Pulmonary artery endothelial cell (primary cell): ENCODE measurements at regions not wholly inside any gene's neighbourhood (a gene's known extent, or its start where the extent isn't known, plus 50 kb on each side); places are given as distances from the start of the nearest gene placed in this dataset.
"Not testable (repeated sequence)": the region's sequence is repeated elsewhere in the genome, so short reads cannot be mapped to it uniquely, and the experiment has no call there.

Experiments used
- DNase-seq: peaks from one replicate; pipeline ENCODE4 v3.0.0-alpha.2; 2011; ENCODE audit warnings: low read depth, low spot score

DNA sequence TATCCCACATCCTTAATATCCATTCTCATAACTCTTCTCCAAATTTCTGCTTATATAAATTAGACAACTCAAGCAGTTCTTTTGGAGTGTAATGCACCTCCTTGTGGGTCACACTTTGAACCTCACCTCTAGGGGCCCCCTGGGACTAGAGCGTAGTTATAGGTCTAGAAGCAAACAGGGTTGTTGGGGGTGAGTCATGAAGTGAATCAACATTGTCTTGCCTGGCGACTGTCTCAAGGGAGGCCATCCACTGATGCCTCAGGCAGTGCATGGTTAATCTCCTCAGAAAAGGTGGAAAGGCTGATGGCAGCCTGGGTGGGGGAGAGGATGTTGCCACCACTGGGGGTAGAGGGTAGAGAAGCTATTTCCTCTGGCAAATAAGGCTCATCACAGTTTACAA, 129.1 kb downstream of the TNFRSF21 start:
- DNase-seq: no peak

DNA sequence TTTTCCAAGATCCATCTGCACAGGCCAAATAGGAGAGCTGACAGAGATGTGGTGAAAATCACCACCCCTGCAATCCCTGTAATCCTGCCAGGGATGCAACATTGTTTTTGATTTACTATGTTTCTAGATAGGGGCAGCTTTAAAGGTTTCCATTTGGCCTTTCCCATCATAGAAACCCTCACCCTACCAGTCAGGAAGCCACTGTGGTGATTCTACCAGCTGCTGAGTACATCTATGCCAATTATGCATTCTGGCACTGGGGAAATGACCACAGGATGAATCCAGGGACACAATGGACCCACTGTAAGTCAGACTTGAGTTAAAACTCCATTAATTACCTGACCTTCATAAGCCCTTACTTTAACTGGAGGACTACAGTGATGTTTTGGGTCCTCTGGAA, 130.4 kb downstream of the TNFRSF21 start:
- DNase-seq: no peak

DNA sequence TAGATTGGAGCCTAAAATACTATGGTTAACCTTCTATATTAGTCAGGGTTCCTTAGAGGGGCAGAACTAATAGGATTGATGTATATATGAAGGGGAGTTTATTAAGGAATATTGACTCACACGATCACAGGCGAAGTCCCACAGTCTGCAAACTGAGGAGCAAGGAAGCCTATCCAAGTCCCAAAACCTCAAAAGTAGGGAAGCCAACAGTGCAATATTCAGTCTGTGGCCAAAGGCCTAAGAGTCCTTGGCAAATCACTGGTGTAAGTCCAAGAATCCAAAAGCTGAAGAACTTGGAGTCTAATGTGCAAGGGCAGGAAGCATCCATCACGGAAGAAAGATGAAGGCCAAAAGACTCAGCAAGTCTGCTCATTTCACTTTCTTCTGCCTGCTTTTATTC, 133.5 kb upstream of the ADGRF1 start:
- DNase-seq: no peak

DNA sequence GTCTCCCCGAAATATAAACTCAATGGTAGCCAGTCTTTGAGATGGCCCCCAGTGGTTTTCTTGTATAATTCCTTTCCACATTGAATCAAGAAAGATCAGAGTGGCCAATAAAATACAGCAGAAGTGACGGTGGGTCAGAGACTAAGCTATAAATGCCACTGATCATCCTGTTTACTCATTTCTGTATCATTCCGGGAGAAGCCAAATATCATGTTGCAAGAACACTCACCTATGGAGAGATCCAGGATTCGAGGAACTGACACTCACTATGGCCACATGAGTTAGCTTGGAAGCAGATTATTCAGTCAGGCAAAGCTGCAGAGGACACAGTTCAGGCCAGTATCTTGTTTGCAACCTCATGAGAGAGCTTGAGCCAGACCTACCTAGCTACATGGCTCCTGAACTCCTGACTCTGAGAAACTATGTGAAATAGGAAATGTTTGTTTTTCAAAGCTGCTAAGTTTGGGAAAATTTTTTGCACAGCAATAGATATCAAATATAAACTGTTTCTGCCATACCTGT, 132.4 kb upstream of the ADGRF1 start:
- no peak for DNase-seq

DNA sequence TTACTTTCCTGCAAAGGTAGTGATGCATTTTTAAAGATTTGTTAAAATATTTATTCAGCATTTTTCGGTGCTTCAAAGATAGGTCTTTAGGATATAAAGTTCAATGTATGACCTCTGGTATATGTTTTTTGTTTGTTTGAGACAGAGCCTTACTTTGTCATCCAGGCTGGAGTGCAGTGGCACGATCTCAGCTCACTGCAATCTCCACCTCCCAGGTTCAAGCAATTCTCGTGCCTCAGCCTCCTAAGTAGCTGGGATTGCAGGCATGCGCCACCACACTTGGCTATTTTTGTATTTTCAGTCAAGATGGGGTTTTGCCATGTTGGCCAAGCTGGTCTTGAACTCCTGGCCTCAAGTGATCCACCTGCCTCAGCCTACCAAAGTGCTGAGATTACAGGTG, 131.9 kb upstream of the ADGRF1 start:
- not testable (repeated sequence) for DNase-seq

DNA sequence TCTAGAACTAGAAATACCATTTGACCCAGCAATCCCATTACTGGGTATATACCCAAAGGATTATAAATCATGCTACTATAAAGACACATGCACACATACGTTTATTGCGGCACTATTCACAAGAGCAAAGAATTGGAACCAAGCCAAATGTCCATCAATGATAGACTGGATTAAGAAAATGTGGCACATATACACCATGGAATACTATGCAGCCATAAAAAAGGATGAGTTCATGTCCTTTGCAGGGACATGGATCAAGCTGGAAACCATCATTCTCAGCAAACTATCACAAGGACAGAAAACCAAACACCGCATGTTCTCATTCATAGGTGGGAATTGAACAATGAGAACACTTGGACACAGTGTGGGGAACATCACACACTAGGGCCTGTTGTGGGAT, 131.0 kb upstream of the ADGRF1 start:
- not testable (repeated sequence) for DNase-seq

DNA sequence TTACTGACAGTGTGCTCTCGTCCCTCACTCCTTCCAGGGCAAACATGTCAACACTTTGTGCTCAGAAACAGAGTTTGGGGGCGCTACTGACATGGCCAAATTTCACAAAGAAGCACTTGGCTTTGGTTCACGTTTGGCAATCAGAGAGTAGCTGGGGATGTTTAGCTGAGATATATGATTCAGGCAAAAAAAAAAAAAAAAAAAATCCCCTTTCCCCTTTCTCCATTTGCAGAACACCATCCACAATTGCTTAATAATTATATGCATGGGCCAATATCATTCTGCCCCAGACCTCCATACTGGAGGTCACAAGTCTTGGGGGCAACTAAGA, 128.4 kb upstream of the ADGRF1 start:
- DNase-seq: no peak

DNA sequence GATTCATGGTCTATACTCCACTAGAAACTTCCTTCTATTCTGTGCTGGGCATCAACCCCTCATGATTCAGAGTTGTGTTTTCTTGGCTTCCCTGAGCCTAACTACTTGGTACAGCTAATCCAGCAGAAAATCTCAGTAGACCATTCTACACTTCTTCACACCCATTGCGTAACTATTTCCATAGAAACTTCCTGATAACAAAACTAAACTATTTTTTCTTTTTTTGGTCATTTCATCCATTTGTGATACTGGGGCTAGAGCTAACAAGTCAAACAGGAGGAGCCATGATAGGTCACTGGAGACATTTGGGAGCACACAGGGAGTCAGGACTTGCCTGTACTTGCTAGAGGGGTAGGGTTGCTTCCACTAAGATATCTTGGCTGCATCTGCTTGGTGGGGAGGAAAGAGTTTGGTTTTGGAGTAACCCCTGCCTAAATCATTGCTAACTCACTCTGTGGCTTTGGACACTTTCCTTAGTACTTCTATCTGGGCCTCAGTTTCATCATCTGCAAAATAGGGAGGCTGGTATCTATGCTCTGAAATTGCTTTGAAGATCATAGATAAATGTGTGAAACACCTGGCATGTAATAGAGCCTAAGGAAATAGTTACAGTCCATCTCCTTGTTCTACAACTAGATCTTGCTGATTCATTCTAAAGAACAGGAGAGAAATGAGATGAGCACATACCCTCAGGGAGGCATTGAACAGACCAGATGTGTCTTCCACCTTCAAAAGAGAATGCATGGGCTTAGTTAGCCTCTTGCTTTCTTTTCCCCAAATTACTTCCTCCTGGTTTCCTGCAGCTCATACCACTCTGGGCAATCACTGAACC, 127.9 kb upstream of the ADGRF1 start:
- no peak for DNase-seq

DNA sequence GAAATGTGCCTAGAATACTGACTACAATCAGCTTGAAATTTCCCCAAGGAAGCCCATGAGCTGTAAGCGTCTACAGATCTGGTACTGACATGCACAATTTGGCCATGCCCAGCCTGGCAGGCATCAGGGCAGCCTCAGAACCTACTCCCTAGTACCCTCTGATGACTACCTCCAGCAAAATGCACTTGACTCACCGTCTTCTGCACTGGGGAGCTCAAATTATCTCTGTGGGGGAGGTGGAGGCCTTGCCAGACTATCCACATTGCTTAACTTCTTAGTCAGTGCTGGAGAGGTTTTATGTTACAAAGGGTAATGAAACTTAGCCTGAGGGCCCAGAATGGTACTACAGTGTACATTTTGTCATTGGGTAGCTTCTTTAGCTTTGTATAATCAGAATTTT, 126.0 kb upstream of the ADGRF1 start:
- DNase-seq: no peak

DNA sequence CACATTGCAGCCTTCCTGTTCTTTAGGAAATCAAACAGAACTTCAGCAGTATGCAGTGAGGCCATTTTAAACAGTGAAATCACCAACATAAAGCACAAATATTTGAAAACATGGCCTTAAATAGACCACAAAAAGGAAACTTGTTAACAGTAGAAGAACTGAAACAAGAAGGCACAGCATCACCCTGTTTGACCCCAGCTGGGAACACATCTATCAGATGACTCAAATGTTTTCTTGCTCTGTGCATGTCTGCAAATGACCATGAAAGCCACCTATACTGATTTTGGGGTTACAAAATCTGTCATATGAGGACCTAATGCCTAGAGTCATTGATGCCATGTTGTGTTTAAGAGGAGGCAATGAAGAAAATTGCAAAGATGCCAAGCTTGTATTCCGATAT, 123.8 kb upstream of the ADGRF1 start:
- no peak for DNase-seq

DNA sequence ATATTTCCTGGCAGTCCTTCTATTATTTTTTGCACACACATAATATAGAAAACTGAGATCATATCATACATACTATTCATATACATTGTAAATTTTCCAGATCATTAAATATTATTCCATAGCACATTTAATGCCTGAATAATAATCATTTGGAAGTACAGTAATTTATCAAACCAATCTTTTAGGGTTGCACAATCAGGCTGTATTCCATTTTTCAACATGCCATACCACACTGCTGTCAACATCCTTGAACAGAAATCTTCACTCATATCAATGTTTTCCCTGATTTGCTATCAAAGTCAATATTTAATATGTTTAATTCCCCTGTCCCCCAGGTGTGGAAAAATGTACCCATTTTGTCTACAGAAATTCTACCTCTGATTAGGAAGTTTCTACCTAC, 122.7 kb upstream of the ADGRF1 start:
- DNase-seq: no peak

DNA sequence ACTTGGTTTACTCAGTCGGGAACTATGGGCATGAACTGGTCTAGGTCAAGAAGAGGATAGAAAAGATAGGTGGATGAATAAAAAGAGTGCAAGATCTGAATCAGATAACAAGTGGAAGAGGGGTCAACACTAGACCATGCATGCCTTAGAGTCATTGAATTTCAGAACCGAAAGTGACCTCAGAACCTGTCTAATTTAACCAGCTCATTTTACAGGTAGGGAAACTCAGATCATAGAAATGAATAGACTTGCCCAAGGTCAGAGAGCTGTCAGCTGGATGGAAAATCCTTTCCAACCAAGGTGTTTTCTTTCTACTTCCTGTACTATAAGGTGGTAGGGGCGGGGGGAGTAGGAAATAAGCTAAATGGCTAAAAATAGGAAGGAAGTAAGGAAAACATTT, 121.4 kb upstream of the ADGRF1 start:
- DNase-seq: no peak

DNA sequence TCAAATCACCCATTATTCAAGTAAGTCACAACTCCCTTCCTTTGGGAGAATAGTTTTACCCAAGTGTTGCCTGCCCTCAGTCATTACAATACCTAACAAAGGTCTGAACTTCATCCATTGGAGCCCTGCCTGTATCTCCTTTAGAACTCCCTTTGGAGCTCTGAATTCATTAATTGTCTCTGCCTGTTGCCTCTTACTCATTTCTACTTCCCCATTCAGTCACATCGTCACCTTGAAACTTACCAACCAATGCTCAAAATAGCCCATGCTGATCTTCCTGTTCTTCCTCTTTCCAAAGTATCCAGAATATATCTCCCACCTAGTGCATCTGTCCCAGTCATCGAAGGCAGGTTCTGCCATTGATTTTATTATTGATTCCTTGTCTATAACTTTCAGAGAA, 120.7 kb upstream of the ADGRF1 start:
- DNase-seq: no peak

DNA sequence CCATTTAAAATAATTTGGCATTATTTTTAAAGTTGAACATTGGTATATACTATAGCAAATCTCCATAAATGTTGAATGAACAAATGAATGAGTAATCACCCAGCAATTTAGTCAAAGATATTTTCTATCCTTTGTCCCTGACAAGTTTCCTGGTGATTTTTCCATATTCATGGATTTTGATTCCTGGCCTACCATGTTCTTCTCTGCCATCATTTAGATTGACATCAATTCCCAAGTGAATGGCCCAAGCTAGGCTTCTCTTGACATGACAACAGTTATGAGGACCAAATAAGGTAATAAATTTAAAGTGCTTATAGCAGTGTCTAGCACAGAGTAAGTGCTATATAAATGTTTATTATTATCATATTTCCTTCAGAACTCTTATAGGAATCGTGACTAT, 120.1 kb upstream of the ADGRF1 start:
- no peak for DNase-seq

DNA sequence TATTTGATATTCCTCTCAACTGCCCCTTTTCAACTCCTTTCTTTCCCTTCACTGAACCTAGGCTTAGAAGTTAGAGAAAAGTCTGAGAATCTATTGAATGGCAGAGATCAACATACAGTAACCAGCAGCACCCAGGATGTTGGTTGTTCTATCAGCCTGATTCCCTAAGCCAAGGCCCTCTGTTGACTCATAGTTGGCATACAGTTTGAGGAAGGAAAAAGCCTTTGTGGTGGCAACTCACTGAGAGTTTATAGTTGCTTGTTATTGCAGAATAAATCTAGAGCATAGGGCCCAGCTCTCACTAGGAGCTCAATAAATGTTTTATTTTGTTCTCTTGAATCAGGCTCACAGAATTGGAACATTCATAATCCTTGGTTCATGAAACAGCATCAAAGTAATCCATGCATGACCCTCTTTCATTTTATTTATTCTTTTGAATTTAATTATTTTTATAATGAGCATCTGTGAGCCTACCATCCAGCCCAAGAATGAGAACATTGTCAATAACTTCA, 119.1 kb upstream of the ADGRF1 start:
- no peak for DNase-seq

DNA sequence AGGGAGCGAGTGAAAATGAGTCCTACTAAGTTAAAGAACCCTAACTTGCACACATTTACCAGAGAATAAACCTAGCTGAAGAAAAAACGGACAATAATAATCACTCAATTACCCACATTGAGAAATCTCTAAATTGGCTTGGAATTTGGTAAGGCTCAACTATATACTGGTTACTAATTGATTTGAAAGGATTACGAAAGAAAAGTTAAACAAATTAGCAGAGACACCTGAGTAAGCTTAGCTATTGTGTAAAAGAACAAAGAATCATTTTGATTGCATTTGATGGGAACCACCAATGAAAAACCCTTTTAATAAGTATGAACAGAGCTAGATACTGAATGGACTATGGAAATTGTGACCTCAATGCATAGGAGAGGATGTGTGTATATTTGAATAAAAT, 118.6 kb upstream of the ADGRF1 start:
- no peak for DNase-seq

DNA sequence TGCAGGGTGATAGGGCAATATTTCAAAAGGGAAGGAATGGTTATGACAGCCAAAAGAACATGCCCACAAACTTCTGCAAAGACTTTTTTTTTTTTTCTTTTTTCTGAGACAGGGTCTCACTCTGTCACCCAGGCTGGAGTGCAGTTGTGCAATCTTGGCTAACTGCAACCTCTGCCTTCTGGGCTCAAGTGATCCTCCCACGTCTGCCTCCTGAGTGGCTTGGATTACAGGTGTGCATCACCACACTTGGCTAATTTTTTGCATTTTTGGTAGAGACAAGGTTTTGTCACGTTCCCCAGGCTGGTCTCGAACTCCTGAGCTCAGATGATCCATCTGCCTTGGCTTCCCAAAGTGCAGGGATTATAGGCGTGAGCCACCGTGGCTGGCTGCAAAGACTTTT, 117.6 kb upstream of the ADGRF1 start:
- no peak for DNase-seq

DNA sequence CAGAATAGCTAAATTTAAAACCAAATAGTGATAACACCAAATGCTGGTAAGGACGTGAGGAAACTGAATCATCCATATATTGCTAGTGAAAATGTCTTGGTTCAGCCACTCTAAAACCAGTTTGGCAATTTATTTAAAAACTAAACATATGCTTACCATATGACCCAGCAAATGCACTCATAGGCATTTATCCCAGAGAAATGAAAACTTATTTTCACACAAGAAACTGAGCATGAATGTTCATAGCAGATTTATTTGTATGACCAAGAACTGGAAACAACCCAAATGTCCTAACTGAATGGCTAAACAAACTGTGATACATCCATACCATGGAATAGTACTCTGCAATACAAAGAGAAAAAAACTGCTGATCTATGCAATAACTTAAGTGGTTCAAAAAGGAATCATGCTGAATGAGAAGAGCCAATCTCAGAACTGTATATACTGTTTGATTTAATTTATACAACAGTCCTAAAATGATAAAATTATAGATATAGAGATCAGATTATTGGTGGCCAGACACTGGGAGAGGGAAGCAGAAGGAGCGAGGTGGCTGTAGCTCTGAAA, 115.6 kb upstream of the ADGRF1 start:
- DNase-seq: no peak

DNA sequence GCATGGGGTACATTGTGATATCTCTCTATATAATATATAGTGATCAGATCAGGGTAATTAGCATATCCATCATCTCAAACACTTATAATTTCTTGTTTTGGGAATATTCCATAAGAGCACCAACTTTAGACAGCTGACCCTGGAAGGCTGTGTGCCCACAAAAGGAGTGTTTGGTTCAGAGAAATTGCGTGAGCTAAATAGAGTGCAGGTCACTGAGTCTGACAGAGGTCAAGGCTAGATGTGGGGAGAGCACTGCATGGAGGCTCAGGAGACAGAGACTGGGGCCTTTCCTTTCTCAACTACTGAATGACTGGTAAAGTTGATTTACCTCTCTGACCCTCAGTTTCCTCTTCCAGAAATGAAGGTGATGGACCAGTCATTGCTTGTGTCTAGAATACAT, 114.9 kb upstream of the ADGRF1 start:
- no peak for DNase-seq

DNA sequence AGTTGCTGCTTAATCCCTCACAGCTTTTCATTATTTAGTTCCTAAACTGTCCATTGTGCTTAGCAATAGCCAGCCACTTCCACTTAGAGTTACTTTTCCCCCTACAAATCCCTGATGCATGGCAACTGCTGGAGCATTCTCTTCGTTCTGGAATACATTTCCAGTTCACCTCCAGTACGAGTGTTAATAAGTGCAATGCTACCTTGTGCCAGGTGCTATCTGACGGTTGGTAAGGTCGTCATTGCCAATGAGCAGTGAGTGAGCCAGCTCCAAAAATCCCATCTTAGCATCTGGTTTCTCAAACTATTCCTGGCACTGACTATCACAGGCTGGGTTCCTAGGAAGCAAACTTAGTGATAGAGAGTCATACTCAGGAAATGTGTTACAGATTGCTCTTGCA, 114.1 kb upstream of the ADGRF1 start:
- DNase-seq: no peak

DNA sequence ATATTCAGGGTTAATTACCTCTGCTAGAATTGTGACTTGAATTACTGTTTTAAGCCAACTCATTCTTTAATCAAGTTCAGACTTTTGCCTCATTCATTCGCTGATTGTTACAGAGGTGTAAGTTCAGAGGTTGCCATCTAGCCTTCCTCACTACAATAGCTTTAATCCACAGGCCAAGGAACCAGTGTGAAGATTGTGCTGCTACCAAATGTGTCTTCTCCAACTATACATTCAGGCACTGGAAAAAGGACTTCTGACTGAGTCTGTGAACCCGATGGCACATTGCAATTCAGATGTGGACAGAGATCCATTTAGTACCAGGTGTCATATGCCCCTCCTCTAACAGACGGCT, 111.2 kb upstream of the ADGRF1 start:
- no peak for DNase-seq

DNA sequence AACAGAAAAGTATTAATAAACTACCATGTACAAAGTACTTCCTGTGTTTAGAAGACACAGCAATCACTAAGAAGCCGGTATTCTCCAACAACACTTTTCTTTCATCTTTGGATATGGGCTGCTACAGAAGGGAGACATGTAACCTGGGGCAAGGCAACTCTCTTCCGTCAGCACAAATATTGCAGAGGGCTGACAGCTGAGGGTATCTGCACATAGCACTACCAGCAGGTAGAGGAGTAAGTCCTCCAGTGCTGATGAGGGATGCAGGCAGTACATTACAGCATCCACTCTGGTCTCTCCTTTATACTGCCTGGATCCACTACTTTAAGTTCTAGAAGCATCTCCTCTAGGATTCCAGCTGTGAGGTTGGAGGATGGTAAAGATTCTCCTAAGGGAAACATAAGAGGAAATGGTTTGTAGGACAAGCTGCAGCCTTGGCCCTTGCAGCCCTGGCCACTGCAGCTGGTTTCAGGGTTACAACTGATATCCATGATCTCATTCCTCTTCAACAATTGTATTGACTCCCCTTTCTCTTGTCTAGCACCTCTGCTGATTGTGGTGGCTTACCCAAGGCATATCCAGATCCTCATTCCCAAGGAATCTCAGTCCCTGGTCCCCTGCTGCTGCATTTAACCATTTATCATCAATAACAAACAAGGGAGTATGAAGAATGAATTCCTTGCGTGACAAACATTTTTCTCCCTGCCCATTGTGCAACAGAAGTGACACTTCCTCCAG, 110.7 kb upstream of the ADGRF1 start:
- DNase-seq: no peak
